ENCODE measurements at regions not wholly inside any gene's neighbourhood (a gene's known extent, or its start where the extent isn't known, plus 50 kb on each side); places are given as distances from the start of the nearest gene placed in this dataset.
"Not testable (repeated sequence)": the region's sequence is repeated elsewhere in the genome, so short reads cannot be mapped to it uniquely, and the experiment has no call there.

DNA sequence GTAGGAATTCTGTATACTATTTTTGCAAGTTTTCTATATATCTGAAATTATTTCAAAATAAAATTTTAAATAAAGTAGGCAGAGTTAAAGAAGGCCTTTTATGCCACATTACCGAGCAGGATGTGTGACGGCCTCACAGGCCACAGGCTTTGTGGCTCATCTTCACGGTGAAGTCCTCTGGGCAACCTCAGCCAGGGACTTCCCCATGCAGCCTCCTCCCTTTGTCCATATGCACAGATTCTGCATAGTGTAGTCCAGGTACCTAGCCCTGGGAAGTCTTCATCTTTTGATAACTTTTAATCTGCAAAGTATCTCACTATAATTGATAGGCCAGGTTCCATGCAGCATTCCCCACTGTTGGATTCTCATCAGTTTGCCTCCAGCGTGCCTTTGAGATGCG, 62.8 kb downstream of the ARHGAP11B start:
- H3K4me1 Mint-ChIP-seq, ATAC-seq, H3K4me3 Mint-ChIP-seq, H3K27me3 Mint-ChIP-seq, H3K27ac Mint-ChIP-seq, H3K9me3 Mint-ChIP-seq, DNase-seq: not testable (repeated sequence)

DNA sequence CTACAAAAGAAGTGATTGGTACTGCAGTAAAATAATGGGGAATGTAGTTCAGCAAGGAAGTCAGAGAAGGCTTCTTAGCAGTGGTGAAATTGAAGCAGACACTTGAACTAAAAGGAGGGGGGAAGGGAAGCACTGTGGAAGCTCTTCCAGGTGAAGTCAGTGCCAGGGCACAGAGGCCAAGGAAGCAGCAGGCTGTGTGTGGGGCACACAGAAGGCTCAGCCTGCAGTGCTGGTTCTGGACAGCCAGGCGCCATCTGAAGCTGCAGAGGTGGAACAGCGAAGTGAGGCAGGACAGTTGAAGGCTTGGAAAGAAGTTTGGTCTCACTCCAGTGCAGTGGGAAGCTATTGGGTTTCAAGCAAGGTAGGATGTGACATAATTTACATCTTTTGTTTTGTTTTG, 64.2 kb downstream of the ARHGAP11B start:
- not testable (repeated sequence) for DNase-seq, H3K4me1 Mint-ChIP-seq, H3K27me3 Mint-ChIP-seq, H3K9me3 Mint-ChIP-seq, H3K4me3 Mint-ChIP-seq, ATAC-seq, H3K27ac Mint-ChIP-seq

DNA sequence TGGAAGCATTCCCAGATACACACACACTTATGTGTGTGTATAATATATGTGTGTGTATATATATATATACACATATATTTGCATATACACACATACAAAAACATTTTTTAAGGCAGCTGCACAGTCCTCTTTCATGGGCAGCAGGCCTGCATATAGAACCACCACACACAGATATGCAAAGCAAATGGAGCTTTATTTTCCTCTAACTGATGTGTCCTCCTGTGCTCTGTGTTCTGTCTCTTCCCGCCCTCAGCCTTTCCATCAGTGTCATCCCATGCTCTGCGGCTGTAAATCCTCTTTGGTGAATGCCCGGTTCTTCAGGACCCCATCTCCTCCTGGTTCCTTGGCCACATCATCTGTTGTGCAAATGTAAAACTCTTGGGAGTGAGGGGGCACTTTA, 69.9 kb downstream of the ARHGAP11B start:
- not testable (repeated sequence) for DNase-seq, H3K27ac Mint-ChIP-seq, H3K4me3 Mint-ChIP-seq, H3K27me3 Mint-ChIP-seq, H3K4me1 Mint-ChIP-seq, H3K9me3 Mint-ChIP-seq, ATAC-seq

DNA sequence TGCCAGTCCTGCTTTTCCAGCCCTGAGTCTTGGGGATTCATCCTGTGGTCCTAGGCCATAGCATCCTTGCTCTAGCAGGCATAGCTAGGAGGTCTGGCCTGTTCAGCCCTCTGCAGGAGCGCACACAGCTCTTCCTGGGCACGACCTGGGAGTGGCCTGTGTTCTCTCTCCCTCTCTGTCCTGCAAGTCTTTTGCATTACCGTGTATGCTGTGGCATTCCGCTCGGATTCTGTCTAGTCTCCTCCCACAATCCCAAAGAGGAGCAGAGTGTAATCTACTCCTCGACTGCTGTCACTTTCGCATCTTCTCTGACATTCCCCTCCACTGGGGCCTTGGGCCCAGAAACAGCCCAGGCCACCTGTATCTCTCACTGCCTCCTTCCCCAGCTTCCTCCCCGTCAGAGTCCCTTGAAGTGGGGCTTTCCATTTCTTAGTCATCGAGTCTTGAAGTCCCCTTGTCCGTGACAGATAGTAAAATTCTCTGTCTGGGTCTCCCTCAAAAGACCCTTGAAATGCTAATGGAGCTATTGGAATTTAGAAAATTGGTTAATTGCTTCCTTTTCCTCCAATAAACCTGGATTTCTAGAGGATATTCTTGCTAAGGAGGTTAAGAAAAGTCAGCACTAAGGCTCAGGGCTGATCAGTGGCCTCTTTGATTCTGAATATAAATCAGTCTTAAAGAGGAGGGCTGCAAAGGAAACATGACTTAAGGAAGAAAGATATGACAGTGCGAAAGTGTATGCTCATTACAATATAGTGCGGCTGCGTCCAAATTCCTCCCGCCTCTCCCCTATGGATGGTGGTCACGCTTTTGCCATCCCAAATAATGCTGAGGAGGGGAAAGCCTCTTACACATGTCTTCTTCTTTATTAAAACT, 70.7 kb downstream of the ARHGAP11B start:
- H3K9me3 Mint-ChIP-seq, H3K4me1 Mint-ChIP-seq, H3K27me3 Mint-ChIP-seq, DNase-seq: not testable (repeated sequence)
- ATAC-seq = peak; percentile 95
- peak overlapping the region in 1 of 2 donors; percentile 42 for H3K27ac Mint-ChIP-seq
- peak overlapping the region; percentile 67 to 69 for H3K4me3 Mint-ChIP-seq

DNA sequence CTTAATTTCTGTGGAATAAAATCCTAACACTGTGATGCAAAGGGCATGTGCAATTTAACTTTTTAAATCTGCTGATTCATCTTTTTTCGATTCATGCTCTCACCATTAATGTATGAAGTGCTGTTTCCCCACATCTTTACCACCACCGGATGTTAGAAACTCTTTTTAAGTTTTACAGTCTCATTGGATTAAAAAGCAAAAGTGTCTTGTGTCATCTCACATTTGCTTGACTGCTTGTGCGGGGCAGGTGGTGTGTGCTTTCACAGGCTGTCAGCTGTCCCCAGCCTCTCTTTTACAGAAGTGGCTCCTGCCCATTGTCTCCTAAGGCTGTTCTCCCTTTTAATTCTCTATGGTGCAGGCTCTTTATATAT, 71.4 kb downstream of the ARHGAP11B start:
- H3K4me1 Mint-ChIP-seq, DNase-seq, H3K27ac Mint-ChIP-seq, H3K27me3 Mint-ChIP-seq, H3K4me3 Mint-ChIP-seq, H3K9me3 Mint-ChIP-seq: not testable (repeated sequence)
- ATAC-seq = peak; percentile 75

DNA sequence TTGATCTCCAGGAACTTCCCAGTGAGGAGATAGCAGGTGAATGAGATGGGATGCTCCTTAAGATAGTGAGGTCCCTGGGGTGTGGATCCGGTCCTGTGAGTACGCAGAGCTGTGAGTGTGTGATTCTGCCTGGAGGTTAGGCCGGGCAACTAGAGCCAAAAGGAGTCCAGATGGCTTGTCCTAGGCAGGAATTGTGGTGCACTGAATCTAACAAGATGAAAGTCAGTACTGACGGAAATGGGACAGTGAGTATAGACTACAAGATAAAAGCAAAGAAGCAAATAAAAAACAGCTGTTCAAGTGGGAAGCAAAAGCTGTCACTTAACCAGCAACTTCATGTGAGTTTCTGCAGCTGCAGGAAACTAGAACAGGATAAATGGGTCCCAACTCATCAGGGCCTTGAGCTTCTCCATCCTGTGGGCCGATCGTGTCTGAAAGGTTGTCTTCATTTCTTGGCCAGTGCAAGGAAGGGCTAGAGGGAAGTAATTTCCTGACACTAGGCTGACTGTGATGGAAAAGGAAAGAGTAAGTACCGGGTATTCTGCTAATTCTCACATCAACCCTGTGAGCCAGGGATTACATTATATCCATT, 74.2 kb downstream of the ARHGAP11B start:
- not testable (repeated sequence) for H3K4me3 Mint-ChIP-seq, H3K4me1 Mint-ChIP-seq, H3K27ac Mint-ChIP-seq, DNase-seq, H3K9me3 Mint-ChIP-seq, H3K27me3 Mint-ChIP-seq, ATAC-seq

DNA sequence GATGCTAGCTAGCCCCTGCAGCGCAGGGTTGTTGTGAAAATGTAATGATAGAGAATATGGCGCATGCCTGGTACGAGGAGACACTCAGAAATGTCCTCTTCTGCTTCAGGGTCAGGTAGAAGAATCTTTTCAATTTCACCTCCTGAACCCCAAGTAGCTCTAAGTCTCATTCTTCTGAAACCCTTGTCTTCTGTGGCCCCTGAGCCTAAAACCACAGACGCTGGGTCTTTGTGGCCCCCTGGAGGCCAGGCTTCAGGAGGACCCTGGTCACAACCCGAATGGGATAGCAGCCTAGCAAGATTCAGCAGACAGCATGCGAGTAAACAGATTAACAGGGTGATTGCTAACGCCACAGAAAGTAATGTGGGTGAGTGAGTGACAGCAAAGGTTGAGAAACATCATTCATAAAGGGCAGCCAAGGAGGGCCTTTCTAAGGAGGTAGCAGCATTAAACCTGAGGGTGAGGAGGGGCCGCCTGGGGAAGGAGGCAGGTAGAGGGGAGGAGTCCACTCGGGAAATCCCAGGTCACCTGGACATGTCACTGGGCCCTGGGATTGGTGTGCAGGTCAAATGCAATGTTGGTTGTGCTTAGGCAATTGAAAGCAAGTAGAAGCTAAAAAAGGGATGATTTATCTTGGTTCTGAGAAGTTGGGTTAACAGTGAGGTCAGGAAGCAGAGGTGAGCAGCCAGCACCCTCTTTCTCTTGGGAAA, 82.2 kb downstream of the ARHGAP11B start:
- not testable (repeated sequence) for H3K4me1 Mint-ChIP-seq, H3K4me3 Mint-ChIP-seq, H3K27ac Mint-ChIP-seq, H3K9me3 Mint-ChIP-seq, ATAC-seq, DNase-seq, H3K27me3 Mint-ChIP-seq

DNA sequence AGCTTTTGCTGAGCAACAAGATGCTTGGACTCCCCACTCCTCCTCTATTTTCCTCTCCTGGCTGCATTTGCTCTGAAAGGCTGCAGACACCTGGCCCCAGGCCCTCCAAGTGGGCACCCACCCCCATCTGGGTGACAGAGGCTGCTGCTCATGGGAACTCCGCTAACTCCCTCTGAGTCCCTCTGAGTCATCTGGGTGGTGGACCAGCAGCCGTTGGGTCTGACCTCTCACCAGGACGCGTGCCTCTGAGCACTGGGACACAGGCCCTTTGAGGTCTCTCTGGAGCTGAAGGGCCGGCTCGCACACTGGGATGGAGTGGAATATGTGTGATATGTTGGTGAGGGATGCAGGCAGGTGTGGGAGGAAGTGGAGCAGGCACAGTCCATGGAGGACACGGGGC, 82.9 kb downstream of the ARHGAP11B start:
- not testable (repeated sequence) for H3K9me3 Mint-ChIP-seq, H3K4me3 Mint-ChIP-seq, H3K27ac Mint-ChIP-seq, H3K4me1 Mint-ChIP-seq, DNase-seq, H3K27me3 Mint-ChIP-seq, ATAC-seq

DNA sequence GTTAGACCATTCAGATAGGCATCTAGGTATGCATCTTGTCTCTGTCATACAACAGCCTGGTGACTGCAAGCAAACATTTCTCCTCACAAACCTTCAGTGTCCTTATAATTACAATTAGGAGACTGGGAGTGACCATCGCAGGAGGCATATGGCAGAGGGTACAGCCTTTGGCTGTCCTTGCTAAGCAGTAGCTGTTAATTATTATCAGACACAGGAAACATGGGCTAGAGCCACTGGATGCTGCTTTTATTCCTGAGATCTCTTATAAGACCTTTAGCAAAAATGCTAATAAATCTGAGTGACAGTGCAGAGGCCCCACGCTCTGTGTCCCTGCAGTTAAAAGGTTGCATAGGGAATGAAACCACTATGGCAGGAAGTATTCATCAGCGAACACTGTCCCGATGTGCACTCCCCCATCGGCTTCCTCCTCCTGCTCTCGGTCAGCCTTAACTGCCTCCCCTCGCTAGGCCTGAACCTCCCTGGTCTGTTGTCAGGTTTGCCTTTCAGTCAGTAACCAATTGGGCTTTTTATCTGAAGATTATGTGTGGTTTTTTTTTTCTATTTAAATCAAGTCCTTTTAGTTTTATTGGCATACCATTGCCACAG, 92.2 kb downstream of the ARHGAP11B start:
- H3K27ac Mint-ChIP-seq, H3K9me3 Mint-ChIP-seq, H3K4me3 Mint-ChIP-seq, H3K4me1 Mint-ChIP-seq, DNase-seq, H3K27me3 Mint-ChIP-seq, ATAC-seq: not testable (repeated sequence)

DNA sequence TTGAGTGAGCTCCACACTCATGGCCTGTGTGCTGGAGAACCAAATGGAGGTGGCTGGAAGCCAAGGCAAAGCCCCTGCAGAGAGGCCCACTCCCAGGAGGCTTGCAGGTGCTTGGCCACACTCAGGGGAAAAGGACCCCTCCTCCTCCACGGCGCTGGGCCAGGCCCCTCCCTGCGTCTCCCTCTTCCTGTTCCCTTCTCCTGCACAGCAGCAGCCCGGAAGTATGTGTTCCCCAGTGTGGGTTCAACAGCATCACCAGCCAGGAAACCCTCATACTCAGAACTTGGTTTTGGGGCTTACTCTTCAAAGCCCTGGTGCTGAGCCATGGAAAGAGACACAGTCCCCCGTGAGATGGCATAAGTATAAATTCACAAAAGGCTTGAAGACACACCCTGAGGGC, 93.4 kb downstream of the ARHGAP11B start:
- H3K9me3 Mint-ChIP-seq, ATAC-seq, H3K4me3 Mint-ChIP-seq, H3K27me3 Mint-ChIP-seq, H3K4me1 Mint-ChIP-seq, DNase-seq: not testable (repeated sequence)
- peak overlapping the region in 1 of 2 donors; percentile 80 for H3K27ac Mint-ChIP-seq

DNA sequence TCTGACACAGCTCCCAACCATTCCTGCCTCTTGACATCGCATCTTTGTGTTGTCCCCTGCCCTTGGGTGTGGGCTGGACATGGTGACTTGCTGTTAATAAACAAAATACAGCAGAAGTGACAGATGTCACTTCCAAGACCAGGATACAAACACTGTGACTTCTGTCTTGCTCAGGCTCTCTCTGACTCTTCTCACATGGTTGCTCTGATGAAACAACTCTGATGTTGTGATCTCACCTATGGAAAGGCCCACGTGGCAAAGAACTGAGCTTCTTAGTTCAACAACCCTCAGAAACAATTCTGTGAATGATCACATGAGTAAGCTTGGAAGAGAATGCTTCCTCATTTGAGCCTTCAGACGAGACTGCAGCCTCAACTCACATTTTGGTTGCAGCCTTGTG, 94.9 kb downstream of the ARHGAP11B start:
- not testable (repeated sequence) for H3K27me3 Mint-ChIP-seq, H3K4me3 Mint-ChIP-seq, H3K27ac Mint-ChIP-seq, ATAC-seq, H3K4me1 Mint-ChIP-seq, H3K9me3 Mint-ChIP-seq, DNase-seq

DNA sequence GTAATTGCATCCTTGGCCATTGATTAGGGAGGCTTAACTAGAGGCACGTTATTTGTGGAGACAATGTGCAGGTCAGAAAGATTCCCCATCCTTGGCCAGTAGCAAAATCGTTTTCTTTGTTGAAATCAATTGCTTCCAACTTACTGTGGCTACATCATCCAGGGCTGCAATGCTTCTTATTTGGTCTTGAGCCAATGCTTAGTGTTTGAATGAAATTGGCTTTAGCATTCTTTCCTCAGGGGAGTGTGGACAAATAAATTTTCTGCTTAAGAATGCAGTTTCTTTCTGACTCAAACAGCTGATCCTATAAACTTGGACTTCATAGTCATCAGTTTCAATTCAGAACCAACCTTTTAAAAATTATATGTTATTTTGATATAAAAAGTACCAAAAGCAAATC, 95.6 kb downstream of the ARHGAP11B start:
- not testable (repeated sequence) for ATAC-seq, H3K4me3 Mint-ChIP-seq, H3K4me1 Mint-ChIP-seq, H3K27ac Mint-ChIP-seq, H3K27me3 Mint-ChIP-seq, DNase-seq, H3K9me3 Mint-ChIP-seq

DNA sequence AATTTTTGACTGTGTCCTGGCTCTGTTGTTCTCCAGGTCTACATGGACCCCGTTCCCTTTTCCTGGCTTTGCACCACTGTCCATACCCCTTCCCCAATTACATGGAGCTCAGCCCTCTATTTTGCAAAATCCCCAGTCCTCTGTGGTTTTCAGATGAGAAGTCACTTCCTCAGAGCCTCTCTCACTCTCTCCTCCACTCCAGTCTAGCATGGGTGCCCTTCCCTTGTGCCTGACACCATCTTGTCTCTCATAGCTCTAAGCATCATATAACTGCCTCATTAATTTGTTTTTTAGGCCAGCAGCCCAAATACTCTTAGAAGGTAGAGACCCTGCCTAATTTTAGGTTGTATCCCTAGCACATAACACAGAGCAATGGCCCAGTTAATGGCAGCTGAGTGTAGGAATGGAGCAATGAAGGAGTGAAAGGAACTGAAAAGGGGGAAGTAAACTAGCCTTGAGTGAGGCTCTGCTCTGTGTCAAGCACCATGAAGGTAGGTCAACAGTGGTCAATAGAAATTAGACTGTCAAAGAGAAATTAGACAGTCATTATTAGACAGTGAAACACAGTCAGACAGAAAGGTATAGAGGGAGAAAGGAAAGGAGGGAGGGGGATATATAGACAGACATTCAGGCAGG, 97.7 kb downstream of the ARHGAP11B start:
- DNase-seq, ATAC-seq, H3K4me3 Mint-ChIP-seq, H3K9me3 Mint-ChIP-seq, H3K4me1 Mint-ChIP-seq, H3K27me3 Mint-ChIP-seq: not testable (repeated sequence)
- H3K27ac Mint-ChIP-seq = peak overlapping the region in 1 of 2 donors; percentile 41

DNA sequence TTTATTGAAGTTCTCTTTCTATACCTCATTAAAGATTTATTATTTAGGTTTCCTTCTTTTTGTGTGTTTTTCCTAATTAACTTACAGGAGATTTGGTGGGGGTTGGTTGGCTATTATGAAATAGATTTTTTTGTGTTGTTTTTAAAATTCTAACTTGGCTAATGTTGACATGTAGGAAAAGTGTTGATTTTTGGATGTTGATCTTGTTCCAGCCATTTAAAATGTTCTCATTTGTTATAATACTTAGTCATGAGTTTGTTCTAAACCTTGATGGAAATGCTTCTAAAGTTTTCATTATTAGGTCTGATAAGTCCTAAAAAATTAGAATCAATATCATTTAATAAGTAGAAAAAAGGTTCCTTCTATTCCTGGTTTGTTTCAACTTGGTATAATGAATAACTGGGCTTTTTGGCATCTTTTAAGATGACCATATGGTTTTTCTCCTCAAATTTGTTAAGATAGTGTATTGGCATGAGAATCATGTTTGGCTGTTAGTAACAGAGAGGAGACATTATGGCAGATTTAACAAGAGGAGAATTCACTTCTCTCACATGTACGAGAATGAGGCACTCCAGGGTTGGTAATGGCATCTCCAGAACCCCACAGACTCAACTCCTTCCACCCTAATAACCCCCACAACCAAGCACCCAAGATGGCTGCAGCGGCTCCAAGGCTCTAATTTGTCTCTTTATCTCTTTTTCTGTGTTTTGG, 104.1 kb downstream of the ARHGAP11B start:
- not testable (repeated sequence) for ATAC-seq, DNase-seq

DNA sequence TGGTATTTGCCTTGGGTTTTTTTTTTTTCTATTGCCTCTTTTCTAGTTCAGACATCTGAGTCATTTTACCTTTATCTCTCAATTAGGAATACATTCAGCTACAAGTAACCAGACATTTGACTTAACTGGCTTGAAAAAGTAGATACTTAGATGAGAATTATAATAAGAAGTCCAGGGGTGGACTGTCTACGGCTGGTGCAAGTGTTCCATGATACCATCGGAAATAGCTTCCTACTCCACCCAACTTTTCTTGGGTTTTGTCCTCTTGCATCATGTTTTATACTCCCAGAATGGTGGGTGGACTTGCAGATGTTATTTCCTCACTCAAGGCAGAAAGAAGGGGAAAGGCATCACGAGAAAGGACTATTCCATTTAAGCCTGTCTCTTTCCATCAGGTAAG, 104.7 kb downstream of the ARHGAP11B start:
- H3K9me3 Mint-ChIP-seq, H3K27ac Mint-ChIP-seq, H3K27me3 Mint-ChIP-seq, H3K4me1 Mint-ChIP-seq, DNase-seq, ATAC-seq, H3K4me3 Mint-ChIP-seq: not testable (repeated sequence)

More for the DNA sequence above, 104.1 kb downstream of the ARHGAP11B start:
- H3K27me3 Mint-ChIP-seq, H3K4me1 Mint-ChIP-seq, H3K9me3 Mint-ChIP-seq, H3K4me3 Mint-ChIP-seq, H3K27ac Mint-ChIP-seq: not testable (repeated sequence)
